ENCODE measurements at regions not wholly inside any gene's neighbourhood (a gene's known extent, or its start where the extent isn't known, plus 50 kb on each side); places are given as distances from the start of the nearest gene placed in this dataset.

GRCh38 chr4:43843501-43843900, 605.1 kb downstream of the KCTD8 start:
- ChIA-PET CTCF (ENCODE audit: low intra/inter-chr PET ratio, low total read pairs) (no interaction called here), POLR2A (no interaction called here)
- intact Hi-C loops (cut with micrococcal nuclease; ENCODE audit: unreplicated experiment) (no loop called here), in situ Hi-C loops (cut with HindIII; ENCODE audit: extremely low pct_ligation_motif_present, low pct_unique_long_range_greater_than_20kb) (no loop called here)
- TF ChIP-seq STAG1 (CRISPR knock-in tag; IDR thresholded peaks at IDR 0.05) (peak; percentile 34; the same call in 1 of the 2 replicates), SRF (IDR thresholded peaks at IDR 0.05; ENCODE audit: low read depth, low read length) (no peak)
- Histone ChIP-seq H3K27ac (ENCODE audit: extremely low read length, insufficient read depth, low read length) (no peak overlapping the region), H3K4me3 (replicated peaks in 1 of 3; ENCODE audit: insufficient read depth in 1 of 3, low read depth in 2 of 3, low read length in 3 of 3) (no peak overlapping the region), H2AFZ (ENCODE audit: low read length) (no peak overlapping the region), H3K9me3 (ENCODE audit: low read length) (peaks cover 22% of the 10 kb centered on the region), H3K4me2 (ENCODE audit: low read depth, low read length) (no peak overlapping the region), H3K4me1 (ENCODE audit: insufficient read depth, low read length) (no peaks in the 10 kb centered on the region), H3K9ac (ENCODE audit: insufficient read depth, low read depth, low read length) (no peak overlapping the region), H3K79me2 (ENCODE audit: insufficient read depth, low read length) (no peaks in the 10 kb centered on the region), H3K36me3 (replicated peaks in 1 of 2; ENCODE audit: control insufficient read depth in 1 of 2, insufficient read depth in 2 of 2, low read length in 2 of 2) (no peaks in the 10 kb centered on the region), H3K27me3 (ENCODE audit: control insufficient read depth in 1 of 2, insufficient read depth in 2 of 2, low read length in 2 of 2) (no peaks in the 10 kb centered on the region), H4K20me1 (ENCODE audit: insufficient read depth, low read length) (no peaks in the 10 kb centered on the region)
- peak; percentile 6 for DNase-seq (ENCODE audit: low spot score)
- peak; percentile 65 for ATAC-seq
- no TSS peak for BruUV-seq (replicated peaks)
- FAIRE-seq = no peak
- 0% methylated on average over 1 of the region's 1 CpG for WGBS (ENCODE audit: low lambda C conversion rate)

- ChIA-PET CTCF (ENCODE audit: low intra/inter-chr PET ratio, low total read pairs) (no interaction called here), POLR2A (no interaction called here)
- TF ChIP-seq MYC (CRISPR knock-in tag; IDR thresholded peaks at IDR 0.05; ENCODE audit: borderline replicate concordance) (no peak), SRSF9 (IDR thresholded peaks at IDR 0.05; ENCODE audit: borderline replicate concordance, insufficient read depth, low read depth, low read length, poor library complexity, severe bottlenecking) (no peak), MLXIP (CRISPR knock-in tag; IDR thresholded peaks at IDR 0.05; ENCODE audit: borderline replicate concordance) (no peak), ZNF274 (CRISPR knock-in tag; IDR thresholded peaks at IDR 0.05) (no peak), ELK4 (CRISPR knock-in tag; IDR thresholded peaks at IDR 0.05; ENCODE audit: borderline replicate concordance) (no peak), ZNF530 (CRISPR knock-in tag; IDR thresholded peaks at IDR 0.05; ENCODE audit: low read depth) (no peak), MAF1 (CRISPR knock-in tag; IDR thresholded peaks at IDR 0.05; ENCODE audit: borderline replicate concordance) (no peak), SUZ12 (IDR thresholded peaks at IDR 0.05; ENCODE audit: low read depth, low read length) (no peak), THRA (CRISPR knock-in tag; IDR thresholded peaks at IDR 0.05; ENCODE audit: borderline replicate concordance) (no peak), ZNF773 (CRISPR knock-in tag; IDR thresholded peaks at IDR 0.05; ENCODE audit: borderline replicate concordance) (no peak)
- Histone ChIP-seq H3K4me1 (ENCODE audit: insufficient read depth, low read length) (no peaks in the 10 kb centered on the region), H3K4me3 (replicated peaks in 1 of 3; ENCODE audit: insufficient read depth in 1 of 3, low read depth in 2 of 3, low read length in 3 of 3) (no peak overlapping the region), H2AFZ (ENCODE audit: low read length) (no peak overlapping the region), H3K9me3 (ENCODE audit: low read length) (peaks cover 21% of the 10 kb centered on the region), H3K4me2 (ENCODE audit: low read depth, low read length) (no peak overlapping the region), H3K27ac (ENCODE audit: extremely low read length, insufficient read depth, low read length) (no peak overlapping the region), H3K36me3 (replicated peaks in 1 of 2; ENCODE audit: control insufficient read depth in 1 of 2, insufficient read depth in 2 of 2, low read length in 2 of 2) (no peaks in the 10 kb centered on the region), H4K20me1 (ENCODE audit: insufficient read depth, low read length) (no peaks in the 10 kb centered on the region), H3K79me2 (ENCODE audit: insufficient read depth, low read length) (no peaks in the 10 kb centered on the region), H3K27me3 (ENCODE audit: control insufficient read depth in 1 of 2, insufficient read depth in 2 of 2, low read length in 2 of 2) (no peaks in the 10 kb centered on the region), H3K9ac (ENCODE audit: insufficient read depth, low read depth, low read length) (no peak overlapping the region)
- WGBS (ENCODE audit: low lambda C conversion rate) = no CpG with 5 or more reads among the region's 22 CpGs
- no TSS peak for BruUV-seq (replicated peaks)
- in situ Hi-C loops (cut with HindIII; ENCODE audit: extremely low pct_ligation_motif_present, low pct_unique_long_range_greater_than_20kb) = no loop called here
- no peak for ATAC-seq
- no peak for DNase-seq (ENCODE audit: low spot score)
- intact Hi-C loops (cut with micrococcal nuclease; ENCODE audit: unreplicated experiment) = no loop called here
- FAIRE-seq = no peak
Observed at GRCh38 chr4:43846111-43846587, 602.5 kb downstream of the KCTD8 start.

Measured in HepG2 (cell line).